B cell (primary cell): ENCODE measurements at regions not wholly inside any gene's neighbourhood (a gene's known extent, or its start where the extent isn't known, plus 50 kb on each side); places are given as distances from the start of the nearest gene placed in this dataset.

ENCODE experiments used
- EZH2 ChIP-seq: IDR thresholded peaks from 2 replicates; pipeline ENCODE4 v1.6.1; 2012; ENCODE audit warnings: borderline replicate concordance, low read depth, mild to moderate bottlenecking, moderate library complexity, low read length; ENCODE audit not compliant: insufficient read depth, poor library complexity, severe bottlenecking
- TF ChIP-seq, protein P1 (sequence below): fragments of 200-600 bp; IDR thresholded peaks from one replicate; pipeline ENCODE4 v1.8.0; 2022; ENCODE audit warnings: antibody characterized with exemption, mild to moderate bottlenecking

- no peak for TF ChIP-seq EZH2
- TF ChIP-seq, protein P1, sequence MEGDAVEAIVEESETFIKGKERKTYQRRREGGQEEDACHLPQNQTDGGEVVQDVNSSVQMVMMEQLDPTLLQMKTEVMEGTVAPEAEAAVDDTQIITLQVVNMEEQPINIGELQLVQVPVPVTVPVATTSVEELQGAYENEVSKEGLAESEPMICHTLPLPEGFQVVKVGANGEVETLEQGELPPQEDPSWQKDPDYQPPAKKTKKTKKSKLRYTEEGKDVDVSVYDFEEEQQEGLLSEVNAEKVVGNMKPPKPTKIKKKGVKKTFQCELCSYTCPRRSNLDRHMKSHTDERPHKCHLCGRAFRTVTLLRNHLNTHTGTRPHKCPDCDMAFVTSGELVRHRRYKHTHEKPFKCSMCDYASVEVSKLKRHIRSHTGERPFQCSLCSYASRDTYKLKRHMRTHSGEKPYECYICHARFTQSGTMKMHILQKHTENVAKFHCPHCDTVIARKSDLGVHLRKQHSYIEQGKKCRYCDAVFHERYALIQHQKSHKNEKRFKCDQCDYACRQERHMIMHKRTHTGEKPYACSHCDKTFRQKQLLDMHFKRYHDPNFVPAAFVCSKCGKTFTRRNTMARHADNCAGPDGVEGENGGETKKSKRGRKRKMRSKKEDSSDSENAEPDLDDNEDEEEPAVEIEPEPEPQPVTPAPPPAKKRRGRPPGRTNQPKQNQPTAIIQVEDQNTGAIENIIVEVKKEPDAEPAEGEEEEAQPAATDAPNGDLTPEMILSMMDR: no peak
Observed at GRCh38 chr11:112612250-112612849, 348.9 kb upstream of the NCAM1 start.
